DMS53 (cell line): ENCODE measurements at regions not wholly inside any gene's neighbourhood (a gene's known extent, or its start where the extent isn't known, plus 50 kb on each side); places are given as distances from the start of the nearest gene placed in this dataset.

Source experiments
- DNase-seq: peaks from one replicate; lab custom pipeline; 2025; lab: John Stamatoyannopoulos, UW

DNA sequence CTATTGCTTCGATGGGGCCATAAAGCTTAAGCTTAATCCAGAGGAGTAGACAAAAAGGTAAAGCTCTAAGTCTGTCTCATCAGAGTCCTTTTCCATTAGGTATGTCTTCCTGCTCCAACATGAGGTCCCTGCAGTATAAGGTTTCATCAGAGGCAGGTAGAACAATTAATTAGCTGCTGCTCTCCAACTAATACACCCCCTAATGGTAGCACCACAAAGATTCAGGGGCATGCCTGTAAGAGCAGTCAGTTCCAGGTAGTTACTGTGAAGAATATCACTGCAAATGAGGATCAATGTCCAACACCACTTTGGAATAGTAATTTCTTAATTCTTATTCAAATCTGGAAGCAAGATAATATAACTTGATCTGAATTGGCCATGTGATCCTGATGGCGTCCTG is 160.3 kb upstream of the ESRRG start:
- no peak for DNase-seq

DNA sequence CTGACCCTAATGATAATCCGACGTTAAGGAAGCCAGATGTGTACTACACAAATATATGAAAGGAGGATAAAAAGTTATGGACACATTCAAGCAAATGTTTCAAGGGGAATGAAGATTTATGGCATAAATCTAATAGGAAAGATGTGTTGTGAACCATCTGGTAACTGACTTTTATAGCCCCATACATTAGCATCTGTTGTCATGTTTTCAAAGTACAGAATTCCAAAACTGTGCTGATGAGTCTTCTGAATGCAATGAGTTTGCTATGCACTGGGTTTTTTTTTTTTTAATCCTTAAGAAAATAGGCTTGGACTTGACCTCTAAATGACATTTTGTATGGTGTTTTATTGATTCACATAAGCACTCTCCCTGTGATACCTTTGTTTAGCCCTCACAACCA is 158.5 kb upstream of the ESRRG start:
- DNase-seq: no peak

DNA sequence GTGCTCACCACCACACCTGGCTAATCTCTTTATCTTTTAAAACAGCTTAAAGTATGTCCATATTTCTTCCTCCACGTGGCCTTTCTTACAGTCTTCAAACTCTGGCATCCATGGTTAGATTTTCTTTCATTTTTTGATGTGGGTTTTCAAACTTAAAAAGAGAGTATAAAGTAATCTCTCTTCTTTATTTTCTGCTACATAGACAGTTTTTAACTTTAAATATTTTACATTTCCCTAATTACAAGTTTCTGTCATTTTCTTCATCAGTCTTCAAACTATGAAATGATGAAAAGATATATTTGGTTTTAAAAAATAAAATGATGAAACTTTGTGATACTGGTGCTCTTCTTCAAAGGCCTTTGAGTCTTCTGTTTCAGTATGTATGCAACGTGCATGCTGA is 143.5 kb upstream of the ESRRG start:
- DNase-seq: no peak

DNA sequence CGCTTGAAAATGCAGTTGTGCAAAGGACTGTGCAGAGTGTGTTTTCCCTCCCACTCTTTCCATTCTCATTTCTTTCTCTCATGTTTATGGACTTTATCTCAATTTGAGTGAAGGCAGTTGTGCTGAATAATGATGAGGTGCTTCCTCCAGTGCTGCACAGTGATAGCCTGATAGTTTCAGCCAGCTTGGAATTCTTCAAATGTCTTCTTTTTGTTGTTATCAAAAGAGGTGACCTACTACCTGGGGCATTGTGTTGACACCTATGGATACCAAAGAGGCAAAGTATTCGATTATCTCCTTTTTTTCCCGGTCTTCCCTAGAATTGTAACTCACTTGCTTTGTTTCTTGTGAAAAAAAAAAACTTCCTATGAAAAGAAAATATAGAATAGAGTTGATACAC is 132.6 kb upstream of the ESRRG start:
- DNase-seq: no peak

DNA sequence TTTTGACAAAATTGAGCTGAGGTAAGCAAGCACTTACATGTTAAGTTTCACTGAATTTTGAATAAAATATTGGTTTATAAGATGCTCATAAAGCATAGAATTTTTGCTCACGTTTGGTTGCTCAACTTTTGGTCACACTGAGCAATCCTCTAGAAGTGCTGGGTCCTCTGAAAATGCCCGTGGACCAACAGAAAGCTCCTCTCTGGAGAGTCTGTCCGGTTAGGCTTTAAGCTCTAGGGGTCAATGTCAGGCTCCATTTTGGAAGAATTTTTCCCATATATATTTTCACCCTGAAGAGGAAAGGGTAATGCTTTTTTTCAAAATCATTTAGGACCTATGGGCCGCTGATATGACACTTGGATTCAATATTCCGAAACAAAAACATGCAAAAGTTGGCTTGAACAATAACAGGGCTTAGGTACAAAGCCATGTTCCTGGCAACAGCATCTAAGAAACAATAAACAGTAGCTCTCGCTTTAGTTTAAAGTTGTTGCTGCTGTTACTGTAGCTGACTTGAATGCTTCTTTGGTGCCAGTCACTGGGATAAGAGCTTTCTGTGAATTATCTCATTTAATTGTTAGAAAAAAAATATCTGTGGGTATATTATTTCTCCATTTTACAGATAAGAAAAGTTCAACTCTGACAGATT is 131.7 kb upstream of the ESRRG start:
- DNase-seq: no peak

DNA sequence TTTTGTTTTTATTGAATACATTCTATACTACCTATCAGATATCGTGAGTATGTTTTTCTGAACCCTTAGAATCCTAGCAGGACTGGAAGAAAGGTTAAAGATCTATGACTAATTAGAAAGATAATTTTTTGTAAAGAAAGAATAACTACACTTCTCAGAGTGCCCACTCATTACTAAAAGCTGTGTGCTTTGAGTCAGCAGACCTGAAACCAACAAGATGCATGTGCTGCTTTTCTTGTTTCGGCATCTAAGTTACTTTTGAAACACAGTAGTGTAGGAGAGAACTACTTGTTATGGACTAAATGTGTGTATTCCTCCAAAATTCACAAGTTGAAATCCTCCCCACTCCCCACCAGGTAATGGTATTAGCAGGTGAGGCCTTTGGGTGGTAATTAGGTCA is 127.8 kb upstream of the ESRRG start:
- DNase-seq: no peak

DNA sequence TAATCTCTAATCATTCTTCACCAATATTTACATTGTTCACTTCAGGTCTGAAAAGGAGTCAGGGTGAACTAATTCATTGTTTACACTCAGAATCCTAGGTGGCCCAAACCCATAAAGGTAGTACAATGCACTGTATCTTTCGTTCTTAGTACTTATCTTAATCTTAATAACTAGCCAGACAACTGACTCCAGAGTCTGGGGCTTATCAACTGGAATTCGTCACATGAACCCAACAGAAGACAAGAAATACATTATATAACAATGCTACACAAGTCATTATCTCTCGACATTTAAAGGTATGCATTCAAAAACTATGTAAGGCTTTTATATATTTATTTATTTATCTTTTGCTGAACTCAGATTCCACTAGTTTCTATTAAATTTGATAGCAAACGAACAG is 125.9 kb upstream of the ESRRG start:
- no peak for DNase-seq

DNA sequence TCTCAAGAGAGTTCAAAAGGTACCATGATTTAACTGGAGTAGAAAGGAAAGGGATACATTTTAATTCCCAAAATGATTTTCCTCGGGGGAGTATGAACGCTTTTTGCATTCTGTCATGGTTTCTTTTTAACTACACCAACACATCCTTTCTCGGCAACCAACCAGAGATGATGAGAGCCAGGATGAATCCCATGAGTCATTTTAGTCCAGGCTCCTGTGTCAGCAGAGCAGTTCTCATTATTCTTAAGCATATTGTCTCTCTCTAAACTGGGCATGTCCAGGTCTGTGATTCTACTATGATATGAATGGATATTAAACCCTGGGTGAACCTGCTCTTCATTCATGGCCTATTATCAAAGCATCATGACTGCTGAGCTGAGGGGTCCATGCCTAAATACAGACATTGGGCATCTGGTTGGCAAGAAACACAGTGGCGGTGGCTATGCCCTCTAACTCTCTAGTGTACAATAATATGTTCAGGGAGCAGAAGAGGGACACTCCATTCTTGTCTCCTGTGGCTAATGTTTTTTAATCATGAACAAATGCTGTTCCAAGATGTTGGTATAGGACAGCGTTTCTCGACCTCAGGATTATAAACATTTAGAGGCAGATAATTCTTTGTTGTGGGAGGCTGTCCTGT is 124.3 kb upstream of the ESRRG start:
- DNase-seq: no peak

DNA sequence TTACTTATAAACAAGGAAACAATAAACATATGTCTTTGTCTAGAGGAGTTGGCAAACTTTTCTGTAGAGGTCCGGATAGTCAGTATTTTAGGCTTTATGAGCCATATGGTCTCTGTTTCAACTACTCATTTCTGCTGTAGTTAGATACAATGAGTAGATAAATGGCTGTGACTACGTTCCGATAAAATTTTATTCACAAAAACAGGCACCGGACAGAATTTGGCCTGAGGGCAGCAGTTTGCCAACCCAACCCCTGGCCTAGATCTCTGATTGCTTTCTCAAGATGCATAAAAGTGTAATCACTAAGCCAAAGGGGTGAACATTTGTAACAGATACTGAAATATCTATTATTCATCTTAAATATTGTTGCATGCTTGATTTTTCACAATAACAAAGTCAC is 123.1 kb upstream of the ESRRG start:
- DNase-seq: no peak

DNA sequence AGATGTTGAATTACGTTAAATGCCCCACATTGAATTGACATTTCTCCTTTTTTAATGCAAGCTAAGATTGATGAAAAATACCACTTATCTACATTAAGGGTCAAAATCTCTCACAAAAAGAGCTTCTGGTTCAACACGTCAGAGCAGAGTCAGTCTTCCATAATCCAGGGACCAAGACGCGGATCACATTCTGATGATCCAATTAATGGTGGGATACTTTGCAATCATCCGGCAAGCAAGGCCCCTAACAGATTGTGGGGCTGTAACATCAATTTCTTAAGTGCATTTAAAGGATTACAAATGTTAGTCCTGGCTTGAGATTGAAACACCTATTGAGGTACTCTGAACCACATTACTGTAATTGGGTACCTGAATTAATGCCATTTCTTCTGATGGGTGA is 120.2 kb upstream of the ESRRG start:
- DNase-seq: no peak

DNA sequence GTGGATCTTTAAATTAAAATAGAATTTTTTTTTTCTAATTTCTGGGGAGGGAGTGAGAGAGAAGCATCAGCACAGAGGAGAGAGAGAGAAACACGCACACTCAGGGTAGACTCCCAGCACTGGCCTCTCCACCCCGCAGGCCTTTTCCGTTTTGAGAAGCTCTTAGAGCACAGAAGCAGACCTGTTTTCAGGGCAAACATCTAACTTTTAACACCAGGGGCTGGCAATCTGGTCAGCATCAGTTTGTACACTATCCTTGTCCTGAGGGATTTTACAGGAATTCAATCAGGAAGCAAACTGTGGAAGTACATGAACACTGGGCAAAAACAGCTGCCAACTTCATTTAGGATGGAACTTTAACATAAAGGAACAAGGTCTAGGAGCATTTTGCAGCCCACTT is 117.9 kb upstream of the ESRRG start:
- no peak for DNase-seq

DNA sequence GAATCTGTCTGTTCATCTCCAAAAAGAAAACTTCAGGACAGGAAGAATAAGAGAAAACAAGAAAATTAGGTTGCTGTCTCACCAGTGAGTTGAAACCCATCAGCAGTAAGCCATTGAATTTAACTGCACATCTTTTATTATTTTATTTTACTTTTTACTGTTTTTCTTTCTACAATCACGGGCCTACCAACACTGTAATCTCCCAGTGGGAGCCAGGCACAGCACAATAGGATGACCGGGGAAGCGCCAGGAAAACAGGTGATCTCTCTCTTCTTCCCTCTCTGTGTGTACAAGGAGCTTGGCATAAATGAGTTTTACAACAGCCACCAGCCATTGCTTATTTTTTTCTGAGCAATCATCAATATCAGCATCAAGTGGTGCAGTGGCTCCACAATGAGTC is 113.1 kb upstream of the ESRRG start:
- no peak for DNase-seq

DNA sequence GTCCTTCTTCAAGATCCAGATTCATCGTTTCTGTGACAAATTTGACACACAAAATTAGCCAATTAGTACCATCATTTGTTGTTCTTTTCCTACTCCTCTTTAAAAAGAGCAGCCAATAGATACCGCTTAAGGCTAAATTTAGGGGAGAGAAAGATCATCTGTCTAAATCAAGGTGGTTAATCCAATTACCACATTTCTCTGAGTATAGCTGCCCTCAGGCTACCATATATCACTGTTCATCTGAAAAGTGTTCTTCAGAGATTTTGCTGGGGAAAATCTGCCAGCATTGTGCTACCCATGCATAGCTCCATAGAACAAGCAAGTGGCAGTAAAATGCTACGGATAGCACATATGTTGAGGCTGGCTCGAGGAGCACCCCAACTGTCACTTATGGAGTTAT is 110.3 kb upstream of the ESRRG start:
- no peak for DNase-seq

DNA sequence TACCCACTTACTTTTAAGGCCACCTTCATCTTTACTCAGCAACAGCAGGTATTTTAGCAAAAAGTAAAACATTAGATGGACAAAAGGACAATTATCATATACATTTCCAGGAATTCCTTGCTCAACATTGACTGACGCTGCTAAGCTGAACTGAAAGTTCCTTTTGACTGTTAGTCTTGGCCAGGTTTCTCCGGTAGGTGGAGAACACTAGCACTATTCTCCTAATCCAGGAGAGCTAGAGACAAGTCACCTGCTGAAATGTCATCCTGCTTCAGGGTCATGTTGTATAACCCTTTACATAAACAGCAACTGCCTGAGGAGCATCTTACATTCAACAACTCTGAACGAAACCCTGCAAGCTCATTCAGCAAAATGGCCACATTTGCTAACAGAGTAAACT is 109.0 kb upstream of the ESRRG start:
- no peak for DNase-seq

DNA sequence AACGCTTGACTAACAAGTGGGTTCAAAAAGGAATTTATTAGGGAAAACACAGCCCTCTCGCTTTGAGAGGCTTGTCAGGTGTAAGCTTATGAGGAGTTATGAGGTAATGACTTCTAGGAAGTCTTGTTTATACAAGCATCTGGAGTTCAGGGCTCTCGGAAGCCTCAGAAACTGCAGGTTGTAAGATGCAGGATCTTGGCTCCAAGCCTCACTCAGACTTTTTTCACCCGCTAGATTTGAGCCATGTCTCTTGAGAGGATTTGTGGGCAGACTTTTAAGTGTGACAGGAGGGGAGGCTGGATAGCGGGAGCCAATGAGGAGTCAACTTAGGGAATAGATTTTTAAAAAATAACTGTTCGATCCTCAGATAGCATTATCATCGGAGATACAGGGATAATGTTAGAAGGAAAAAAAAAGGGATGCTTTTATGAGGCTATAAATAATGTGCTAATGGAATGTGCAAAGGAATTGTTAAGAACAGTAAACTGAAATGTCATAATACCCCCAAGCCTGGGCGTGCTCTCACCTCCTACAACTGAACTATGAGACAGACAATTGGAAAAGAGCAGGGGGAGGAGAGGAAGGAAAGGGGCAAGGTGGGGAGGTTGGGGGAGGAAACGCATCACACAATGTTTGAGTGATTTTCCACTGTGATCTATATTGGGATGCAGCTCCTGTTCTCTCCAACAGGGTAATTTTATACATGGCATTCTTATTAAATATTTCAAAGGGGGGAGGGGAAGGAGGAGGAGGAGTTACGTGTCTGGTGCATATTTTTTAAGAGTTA is 107.4 kb upstream of the ESRRG start:
- peak; percentile 7 for DNase-seq

DNA sequence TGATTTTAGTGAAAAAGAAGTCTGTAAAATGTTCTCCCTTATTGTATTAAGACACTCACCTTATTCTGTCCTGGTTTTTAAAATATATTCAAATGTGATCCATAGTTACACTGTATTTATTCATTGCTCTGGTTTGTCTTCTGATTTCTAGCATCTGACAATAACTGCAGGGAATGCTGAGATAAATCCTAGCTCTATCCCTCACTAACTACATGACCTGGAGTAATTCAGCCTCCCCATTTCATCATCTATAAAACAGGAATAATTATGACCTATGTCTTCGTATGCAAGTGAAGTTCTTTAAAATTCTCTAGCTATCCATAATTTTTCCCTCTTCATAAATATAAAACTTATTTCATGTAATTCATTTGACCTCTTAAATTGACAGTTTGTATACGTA is 104.0 kb upstream of the ESRRG start:
- no peak for DNase-seq

DNA sequence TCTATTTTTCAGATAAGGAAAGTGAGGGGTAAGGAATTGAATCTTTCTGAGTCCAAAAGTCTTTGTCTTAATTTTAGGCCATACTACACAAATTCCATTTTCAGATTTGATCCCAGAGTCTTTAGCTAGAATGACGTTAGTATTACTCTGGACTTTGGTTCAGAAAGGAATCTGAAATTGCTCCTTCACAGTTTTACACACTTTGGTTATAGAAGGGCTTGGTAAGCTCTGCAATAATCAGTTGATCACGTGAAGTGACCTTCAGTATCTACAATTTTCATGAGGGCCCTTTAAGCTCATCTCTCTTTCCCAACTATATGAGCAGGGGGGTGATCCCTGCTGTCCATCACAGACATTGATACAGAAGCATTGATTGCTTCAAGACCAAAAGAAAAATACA is 103.4 kb upstream of the ESRRG start:
- no peak for DNase-seq

DNA sequence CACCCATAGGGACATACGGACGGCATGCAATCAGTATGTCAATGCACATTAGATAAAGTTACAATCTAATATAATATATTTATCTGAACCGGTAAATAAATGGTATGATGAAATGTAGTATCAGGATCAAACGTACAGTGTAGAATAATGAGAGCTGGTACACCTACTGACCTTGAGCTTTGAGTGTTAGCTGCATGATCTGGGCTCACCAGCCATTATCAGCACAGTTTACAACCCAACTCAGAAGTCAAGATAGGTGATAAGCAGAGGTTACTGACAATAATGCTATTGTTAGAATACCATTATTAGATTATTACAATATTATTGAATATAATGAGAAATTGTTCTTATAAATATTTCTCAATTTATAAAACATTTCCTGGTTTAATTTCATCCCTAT is 103.0 kb upstream of the ESRRG start:
- DNase-seq: no peak

DNA sequence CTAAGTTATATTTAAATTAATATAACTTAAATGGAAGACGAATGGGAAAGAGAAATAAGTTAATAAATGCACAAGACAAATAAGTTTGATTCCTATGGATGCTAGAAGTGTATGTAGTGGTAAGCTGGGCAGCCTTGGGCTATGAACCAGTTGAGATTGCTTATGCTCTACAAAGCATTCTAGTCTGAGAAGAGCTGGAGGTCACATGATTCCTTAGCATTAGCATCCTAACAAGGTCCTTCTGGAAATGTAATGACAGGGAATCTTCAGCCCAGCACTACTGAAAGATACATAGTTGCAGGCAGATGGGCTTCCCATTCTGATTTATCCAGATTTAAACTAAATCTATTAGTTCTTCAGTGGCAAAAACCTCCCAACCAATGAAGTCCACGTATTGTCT is 102.3 kb upstream of the ESRRG start:
- DNase-seq: no peak

DNA sequence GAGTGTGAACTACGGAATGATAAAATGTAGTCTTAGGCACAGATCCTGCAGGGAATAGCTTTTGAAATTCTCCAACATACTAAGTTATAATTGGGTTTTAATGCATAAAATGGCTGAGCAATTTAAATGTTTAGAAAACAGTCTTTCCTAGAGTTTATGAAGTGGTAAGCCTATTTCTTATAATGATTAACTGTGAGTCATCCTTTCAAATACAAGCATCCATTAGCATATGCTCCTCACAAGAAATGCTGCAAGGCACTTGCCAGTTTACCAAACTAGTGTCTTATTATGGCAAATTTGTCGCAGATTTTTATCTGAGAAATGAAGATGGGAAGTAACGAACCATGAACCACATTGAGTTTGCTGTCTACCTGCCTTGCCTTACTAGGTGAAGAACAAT is 101.3 kb upstream of the ESRRG start:
- no peak for DNase-seq

DNA sequence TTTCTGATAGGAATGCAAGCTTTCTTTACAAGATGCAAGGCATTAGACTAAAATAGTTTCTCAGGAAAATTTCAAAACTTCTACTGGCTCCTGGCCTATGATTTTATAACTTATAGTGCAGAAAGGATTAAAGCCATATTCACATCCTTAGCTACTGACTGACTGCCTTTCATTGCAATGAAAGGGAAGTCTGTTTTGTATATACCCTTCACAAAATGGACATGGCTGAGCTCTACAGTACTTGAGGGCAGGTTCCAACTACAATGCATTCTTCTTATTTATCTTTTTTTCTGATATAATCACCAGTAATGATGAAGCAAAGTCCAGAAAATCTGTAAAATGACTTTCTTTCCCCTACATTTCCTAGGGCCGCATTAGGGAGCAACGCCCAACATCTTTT is 100.5 kb upstream of the ESRRG start:
- no peak for DNase-seq

DNA sequence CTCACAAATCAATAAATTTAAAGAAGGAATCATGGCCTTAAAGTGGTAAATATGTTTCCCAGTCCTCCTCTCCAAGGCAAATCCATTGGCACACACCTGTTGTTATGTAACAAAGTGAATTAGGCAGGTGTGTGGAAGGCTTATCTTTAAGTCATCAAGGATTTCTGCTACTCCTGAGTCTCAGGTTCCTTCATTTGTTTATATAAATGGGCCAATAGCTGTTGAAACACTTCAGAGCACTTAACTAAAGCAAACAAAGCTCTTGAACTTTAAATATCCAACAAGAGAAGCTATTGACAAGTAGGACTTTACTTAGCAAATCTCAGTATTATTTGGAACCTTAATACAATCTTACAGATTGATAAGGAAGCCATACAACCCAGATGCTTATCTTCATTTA is 99.3 kb upstream of the ESRRG start:
- peak; percentile 97 for DNase-seq

DNA sequence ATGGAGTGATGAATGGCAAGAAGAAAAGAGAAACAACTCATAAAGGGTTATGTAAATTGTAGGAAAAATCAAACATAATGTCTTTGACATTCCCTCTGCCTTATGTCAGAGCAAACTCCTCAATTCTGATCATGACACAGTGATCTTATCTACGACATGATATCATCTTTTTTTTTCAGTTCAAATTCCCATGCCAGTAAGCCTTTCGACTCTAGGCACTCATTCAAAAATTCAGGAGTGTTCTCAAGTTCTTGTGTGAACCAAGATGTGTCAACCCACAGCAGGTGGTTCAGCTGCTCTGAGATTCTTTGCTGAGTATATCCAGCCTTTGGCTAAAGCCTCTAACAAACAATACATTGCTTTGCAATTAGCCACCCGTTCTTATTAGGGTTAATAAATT is 97.1 kb upstream of the ESRRG start:
- peak; percentile 33 for DNase-seq

DNA sequence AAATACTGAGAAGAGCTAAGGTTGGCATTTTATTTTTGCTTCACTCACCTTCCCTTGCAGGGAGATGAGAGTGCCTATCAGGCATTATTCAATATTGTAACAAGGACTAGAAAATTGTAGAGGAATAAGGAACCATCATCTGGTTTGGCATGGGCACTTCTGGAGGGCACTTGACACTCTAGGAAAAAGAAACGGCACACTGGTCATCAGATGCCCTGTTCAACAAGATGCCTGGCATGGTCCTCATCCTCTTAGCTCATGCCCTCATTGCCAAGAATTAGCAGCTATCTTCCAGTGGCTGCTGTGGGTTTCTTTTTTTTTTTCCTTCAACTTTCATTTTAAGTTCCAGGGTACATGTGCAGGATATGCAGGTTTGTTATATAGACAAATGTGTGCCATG is 95.1 kb upstream of the ESRRG start:
- DNase-seq: no peak
